Endothelial cell (in vitro differentiated cells): ENCODE measurements at regions not wholly inside any gene's neighbourhood (a gene's known extent, or its start where the extent isn't known, plus 50 kb on each side); places are given as distances from the start of the nearest gene placed in this dataset.

Experiments used
- DNase-seq: peaks from one replicate; pipeline ENCODE4 v3.0.0; 2021; ENCODE audit warnings: low spot score
- H3K27ac Mint-ChIP-seq: one replicate; pipeline ENCODE4 v1.8.0; 2021; ENCODE audit warnings: mixed read lengths, inconsistent platforms; ENCODE audit not compliant: unreplicated experiment
- H3K27me3 Mint-ChIP-seq: one replicate; pipeline ENCODE4 v1.8.0; 2021; ENCODE audit warnings: mild to moderate bottlenecking, moderate library complexity, mixed read lengths, inconsistent platforms; ENCODE audit not compliant: unreplicated experiment
- H3K36me3 Mint-ChIP-seq: one replicate; pipeline ENCODE4 v1.8.0; 2021; ENCODE audit warnings: mild to moderate bottlenecking, low read depth, mixed read lengths, inconsistent platforms; ENCODE audit not compliant: unreplicated experiment
- H3K4me1 Mint-ChIP-seq: one replicate; pipeline ENCODE4 v1.8.0; 2021; ENCODE audit warnings: mild to moderate bottlenecking, mixed read lengths, inconsistent platforms; ENCODE audit not compliant: unreplicated experiment
- H3K4me3 Mint-ChIP-seq: one replicate; pipeline ENCODE4 v1.8.0; 2021; ENCODE audit warnings: mild to moderate bottlenecking, mixed read lengths, inconsistent platforms; ENCODE audit not compliant: unreplicated experiment
- H3K9me3 Mint-ChIP-seq: one replicate; pipeline ENCODE4 v1.8.0; 2021; ENCODE audit warnings: mixed read lengths, inconsistent platforms; ENCODE audit not compliant: unreplicated experiment
- CTCF ChIP-seq: fragments of 200-600 bp; sonication (generic); IDR thresholded peaks from one replicate; pipeline ENCODE4 v1.5.0; 2021; ENCODE audit warnings: antibody characterized with exemption; ENCODE audit not compliant: unreplicated experiment

- Mint-ChIP-seq H3K4me1 (no peaks in the 10 kb centered on the region), H3K36me3 (peaks cover 9% of the 10 kb centered on the region), H3K4me3 (no peak overlapping the region), H3K27ac (no peak overlapping the region), H3K9me3 (peaks cover 11% of the 10 kb centered on the region), H3K27me3 (peaks cover 7% of the 10 kb centered on the region)
- no peak for TF ChIP-seq CTCF
- DNase-seq, result no peak
Measured at GRCh38 chr11:23406131-23406819, 546.0 kb upstream of the CCDC179 start.

- Mint-ChIP-seq H3K36me3 (no peaks in the 10 kb centered on the region), H3K27me3 (no peaks in the 10 kb centered on the region), H3K27ac (no peak overlapping the region), H3K4me1 (peaks cover 10% of the 10 kb centered on the region), H3K9me3 (peaks cover 11% of the 10 kb centered on the region), H3K4me3 (no peak overlapping the region)
- no peak for TF ChIP-seq CTCF
- no peak for DNase-seq
Measured at GRCh38 chr11:23413057-23413456, 552.8 kb upstream of the CCDC179 start.

- Mint-ChIP-seq H3K36me3 (no peaks in the 10 kb centered on the region), H3K4me3 (no peak overlapping the region), H3K9me3 (no peaks in the 10 kb centered on the region), H3K27me3 (no peaks in the 10 kb centered on the region), H3K4me1 (peaks cover 2% of the 10 kb centered on the region), H3K27ac (no peak overlapping the region)
- no peak for TF ChIP-seq CTCF
- no peak for DNase-seq
Measured at GRCh38 chr11:23423104-23423503, 562.8 kb upstream of the CCDC179 start.

- DNase-seq, result no peak
- no peaks in the 10 kb centered on the region for H3K27me3 Mint-ChIP-seq
- H3K9me3 Mint-ChIP-seq, result no peaks in the 10 kb centered on the region
- no peaks in the 10 kb centered on the region for H3K4me1 Mint-ChIP-seq
- no peaks in the 10 kb centered on the region for H3K36me3 Mint-ChIP-seq
- TF ChIP-seq CTCF, result no peak
- no peak overlapping the region for H3K4me3 Mint-ChIP-seq
- no peak overlapping the region for H3K27ac Mint-ChIP-seq
Measured at GRCh38 chr11:23423656-23424055, 563.4 kb upstream of the CCDC179 start.

GRCh38 chr11:23425381-23425780, 565.1 kb upstream of the CCDC179 start:
- Mint-ChIP-seq H3K36me3 (no peaks in the 10 kb centered on the region), H3K4me3 (no peak overlapping the region), H3K9me3 (no peaks in the 10 kb centered on the region), H3K27ac (no peak overlapping the region), H3K4me1 (no peaks in the 10 kb centered on the region), H3K27me3 (no peaks in the 10 kb centered on the region)
- no peak for DNase-seq
- no peak for TF ChIP-seq CTCF
